A673 (cell line): ENCODE measurements at regions not wholly inside any gene's neighbourhood (a gene's known extent, or its start where the extent isn't known, plus 50 kb on each side); places are given as distances from the start of the nearest gene placed in this dataset.
A peak's percentile ranks its signal among the peaks of the same experiment; 100 is the strongest.
"Not testable (repeated sequence)": the region's sequence is repeated elsewhere in the genome, so short reads cannot be mapped to it uniquely, and the experiment has no call there.

ENCODE experiments used
- BruUV-seq: library from RNA; stranded (reverse); fragments of 400-500 nt; replicated peaks from 2 replicates; lab custom pipeline; 2021; lab: Mats Ljungman, UMichigan
- CTCF ChIA-PET: fragments of 300-600 bp; sonication (Branson Sonifier 250); formaldehyde crosslinking; loops from one replicate; lab custom pipeline; 2022; ENCODE audit warnings: antibody characterized with exemption; lab: Charles Lee
- POLR2A ChIA-PET: fragments of 300-600 bp; sonication (Branson Sonifier 250); formaldehyde crosslinking; loops from one replicate; lab custom pipeline; 2022; ENCODE audit warnings: antibody characterized with exemption; ENCODE audit not compliant: low non-redundant PET; lab: Charles Lee
- DNase-seq: peaks from one replicate; pipeline ENCODE4 v3.0.0-alpha.2; 2015; ENCODE audit warnings: low spot score
- H3K27ac ChIP-seq: fragments of 200-600 bp; sonication (generic); 2 replicates; pipeline ENCODE4 v1.5.1; 2016; ENCODE audit warnings: mixed run types, low read depth, mild to moderate bottlenecking, mixed read lengths, antibody characterized with exemption, low read length; ENCODE audit not compliant: poor library complexity, severe bottlenecking
- H3K27me3 ChIP-seq: fragments of 200-600 bp; sonication (generic); replicated peaks from 2 replicates; pipeline ENCODE4 v1.6.1; 2017; ENCODE audit warnings: mixed run types, low read depth, mild to moderate bottlenecking, mixed read lengths, antibody characterized with exemption, low read length; ENCODE audit not compliant: insufficient read depth, poor library complexity
- H3K36me3 ChIP-seq: fragments of 200-600 bp; sonication (generic); 2 replicates; pipeline ENCODE4 v1.6.1; 2016; ENCODE audit warnings: mixed run types, mild to moderate bottlenecking, mixed read lengths, antibody characterized with exemption, low read length; ENCODE audit not compliant: insufficient read depth, poor library complexity, severe bottlenecking
- H3K4me1 ChIP-seq: fragments of 200-600 bp; sonication (generic); 2 replicates; pipeline ENCODE4 v1.6.1; 2017; ENCODE audit warnings: mixed run types, mild to moderate bottlenecking, mixed read lengths, antibody characterized with exemption, low read length; ENCODE audit not compliant: insufficient read depth, poor library complexity, severe bottlenecking
- H3K4me3 ChIP-seq: fragments of 200-600 bp; sonication (generic); 2 replicates; pipeline ENCODE4 v1.5.1; 2016; ENCODE audit warnings: low read depth, mixed run types, mild to moderate bottlenecking, mixed read lengths, low read length; ENCODE audit not compliant: poor library complexity, severe bottlenecking
- H3K9me3 ChIP-seq: fragments of 200-600 bp; sonication (generic); 2 replicates; pipeline ENCODE4 v1.6.1; 2016; ENCODE audit warnings: mixed run types, low read depth, mild to moderate bottlenecking, mixed read lengths, antibody characterized with exemption, low read length; ENCODE audit not compliant: poor library complexity, severe bottlenecking
- CTCF ChIP-seq: fragments of 300-800, 200-600 bp; sonication (generic); conservative IDR thresholded peaks from 2 replicates; pipeline ENCODE4 v1.5.1; 2017; ENCODE audit warnings: low read depth, mild to moderate bottlenecking, antibody characterized with exemption, low read length, moderate library complexity, mixed read lengths
- EZH2 ChIP-seq: fragments of 200-600 bp; sonication (generic); IDR thresholded peaks from 2 replicates; pipeline ENCODE4 v1.6.1; 2017; ENCODE audit warnings: borderline replicate concordance, low read depth, mild to moderate bottlenecking, mixed read lengths, antibody characterized with exemption, low read length; ENCODE audit not compliant: poor library complexity, severe bottlenecking
- intact Hi-C: fragments of 100-400 bp; cut with micrococcal nuclease; formaldehyde crosslinking; loops from one replicate; pipeline ENCODE4 v1.10.0; 2022; ENCODE audit not compliant: unreplicated experiment

- no peaks in the 10 kb centered on the region for H3K27me3 ChIP-seq
- H3K9me3 ChIP-seq = no peaks in the 10 kb centered on the region
- intact Hi-C loops = no loop called here
- H3K4me3 ChIP-seq = no peak overlapping the region
- no peak for TF ChIP-seq EZH2
- POLR2A ChIA-PET = no interaction called here
- no TSS peak for BruUV-seq
- CTCF ChIA-PET = no interaction called here
- H3K27ac ChIP-seq = no peak overlapping the region
- peaks cover 2% of the 10 kb centered on the region for H3K4me1 ChIP-seq
- H3K36me3 ChIP-seq = no peaks in the 10 kb centered on the region
- no peak for DNase-seq
These were observed 1139.3 kb downstream of the HACE1 start for GRCh38 chr6:103720393-103720792.

- no peaks in the 10 kb centered on the region for H3K36me3 ChIP-seq
- H3K27ac ChIP-seq = no peak overlapping the region
- H3K4me3 ChIP-seq = no peak overlapping the region
- intact Hi-C loops = no loop called here
- H3K9me3 ChIP-seq = no peaks in the 10 kb centered on the region
- TF ChIP-seq EZH2 = no peak
- TF ChIP-seq CTCF = no peak
- H3K27me3 ChIP-seq = no peaks in the 10 kb centered on the region
- BruUV-seq = no TSS peak
- ChIA-PET POLR2A (no interaction called here), CTCF (interaction anchor here (0.5 to 0.6 kb wide), 2 partner anchors 69 to 211 kb away, joined by 3 read pairs; no protein-coding TSS in a partner anchor)
- peak; percentile 4 for DNase-seq
- H3K4me1 ChIP-seq = peaks cover 2% of the 10 kb centered on the region
These were observed 1140.2 kb downstream of the HACE1 start for GRCh38 chr6:103719545-103719944.

- Histone ChIP-seq H3K9me3 (no peaks in the 10 kb centered on the region), H3K36me3 (no peaks in the 10 kb centered on the region), H3K27me3 (no peaks in the 10 kb centered on the region), H3K4me3 (no peak overlapping the region), H3K27ac (no peak overlapping the region), H3K4me1 (no peaks in the 10 kb centered on the region)
- POLR2A ChIA-PET = interaction anchor here (0.6 kb wide), 1 partner anchor 54 kb away, joined by 3 read pairs; no protein-coding TSS in a partner anchor
- CTCF ChIA-PET = no interaction called here
- no TSS peak for BruUV-seq
- DNase-seq = no peak
- no peak for TF ChIP-seq EZH2
- TF ChIP-seq CTCF = no peak
- intact Hi-C loops = no loop called here
These were observed 1144.5 kb downstream of the HACE1 start for GRCh38 chr6:103715269-103715668.

- intact Hi-C loops, H3K9me3 ChIP-seq, DNase-seq, BruUV-seq, H3K4me3 ChIP-seq, H3K4me1 ChIP-seq, H3K27me3 ChIP-seq, POLR2A ChIA-PET, H3K27ac ChIP-seq, H3K36me3 ChIP-seq, CTCF ChIA-PET: not testable (repeated sequence)
These were observed 1150.5 kb downstream of the HACE1 start for GRCh38 chr6:103709236-103709635.
